ENCODE measurements at regions not wholly inside any gene's neighbourhood (a gene's known extent, or its start where the extent isn't known, plus 50 kb on each side); places are given as distances from the start of the nearest gene placed in this dataset.

DNA sequence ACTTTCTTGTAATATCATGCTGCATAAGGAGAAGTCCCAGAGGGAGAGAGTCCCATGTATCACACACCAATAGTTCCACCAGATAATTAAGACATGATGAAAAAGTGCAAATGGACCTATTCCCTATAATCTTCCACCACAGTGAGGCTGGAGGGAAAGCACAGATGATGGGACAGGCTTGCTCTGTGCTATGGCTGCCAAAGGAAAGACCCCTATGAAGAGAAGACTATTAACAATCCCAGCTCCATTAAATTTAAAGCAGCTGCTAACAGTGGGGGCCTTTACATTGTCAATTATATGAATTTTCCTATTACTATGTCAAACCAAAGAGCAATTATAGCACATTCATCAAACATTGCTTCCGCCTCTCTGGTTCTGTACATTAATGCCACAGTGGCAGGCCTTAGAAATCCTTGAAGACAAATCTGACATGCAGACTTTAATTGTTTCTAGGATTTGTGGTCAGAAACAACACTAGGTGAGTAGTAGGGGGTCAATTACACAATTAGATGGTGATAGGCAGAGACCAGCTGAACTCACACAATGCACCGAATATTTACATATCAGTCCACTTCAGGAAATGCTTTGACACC, 551.3 kb downstream of the TLE1 start:
- H3K27me3 ChIP-seq (ENCODE audit: control insufficient read depth, insufficient read depth, low read length): no peaks in the 10 kb centered on the region
- H3K4me3 ChIP-seq (ENCODE audit: low read depth, low read length): no peak overlapping the region
- H3K4me1 ChIP-seq (ENCODE audit: control insufficient read depth, insufficient read depth, low read length): no peaks in the 10 kb centered on the region; the same call in 1 of the 2 replicates
- no peak overlapping the region for H3K9ac ChIP-seq (ENCODE audit: low read length)
- no peak overlapping the region for H3K27ac ChIP-seq (ENCODE audit: low read depth, low read length)
- no peaks in the 10 kb centered on the region for H3K36me3 ChIP-seq (ENCODE audit: control insufficient read depth, insufficient read depth, low read length)
- H3K9me3 ChIP-seq (ENCODE audit: control insufficient read depth, insufficient read depth, low read depth, low read length): no peaks in the 10 kb centered on the region

DNA sequence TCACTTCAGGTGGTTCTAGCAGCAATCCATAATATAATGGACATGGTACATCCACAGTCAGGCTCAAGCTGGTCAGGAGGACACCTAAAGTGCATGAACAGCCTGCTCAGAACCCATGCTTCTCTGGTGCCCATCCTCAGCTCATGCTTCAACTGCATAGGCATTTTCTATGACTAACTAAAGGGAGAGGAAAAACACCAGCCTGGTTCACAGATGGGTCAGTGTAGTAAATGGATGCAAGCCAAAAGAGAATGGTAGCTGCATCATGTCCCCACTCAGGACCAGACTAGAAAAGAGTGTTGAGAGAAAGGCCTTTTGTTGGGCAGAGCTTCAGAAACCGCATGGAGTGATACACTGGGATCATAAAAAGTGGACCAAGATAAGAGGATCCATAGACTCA, 556.6 kb downstream of the TLE1 start:
- H3K4me3 ChIP-seq (ENCODE audit: low read depth, low read length): no peak overlapping the region
- no peak overlapping the region for H3K27ac ChIP-seq (ENCODE audit: low read depth, low read length)
- no peak overlapping the region for H3K9ac ChIP-seq (ENCODE audit: low read length)
- H3K9me3 ChIP-seq (ENCODE audit: control insufficient read depth, insufficient read depth, low read depth, low read length): no peaks in the 10 kb centered on the region
- H3K4me1 ChIP-seq (ENCODE audit: control insufficient read depth, insufficient read depth, low read length): no peaks in the 10 kb centered on the region
- H3K27me3 ChIP-seq (ENCODE audit: control insufficient read depth, insufficient read depth, low read length): no peaks in the 10 kb centered on the region
- no peaks in the 10 kb centered on the region for H3K36me3 ChIP-seq (ENCODE audit: control insufficient read depth, insufficient read depth, low read length)

DNA sequence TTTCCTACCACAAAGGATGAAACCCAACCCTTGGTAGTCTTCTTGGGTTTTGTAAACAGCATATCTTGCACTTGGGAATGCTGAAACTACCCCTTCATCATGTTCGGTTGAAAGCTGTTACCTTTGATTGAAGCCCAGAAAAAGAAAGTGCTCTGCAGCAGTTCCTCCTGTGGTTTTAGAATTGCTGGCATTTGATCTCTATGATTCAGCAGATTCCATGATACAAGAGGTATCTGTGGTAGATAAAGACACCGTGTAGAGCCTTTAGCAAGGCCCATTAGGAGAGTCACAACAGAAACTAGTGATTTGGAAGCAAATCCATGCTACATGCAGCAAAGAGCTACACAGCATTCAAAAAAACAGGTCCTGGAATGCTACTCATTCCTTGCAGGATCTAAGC, 557.0 kb downstream of the TLE1 start:
- Histone ChIP-seq H3K4me1 (ENCODE audit: control insufficient read depth, insufficient read depth, low read length) (no peaks in the 10 kb centered on the region), H3K27me3 (ENCODE audit: control insufficient read depth, insufficient read depth, low read length) (no peaks in the 10 kb centered on the region), H3K9me3 (ENCODE audit: control insufficient read depth, insufficient read depth, low read depth, low read length) (no peaks in the 10 kb centered on the region), H3K9ac (ENCODE audit: low read length) (no peak overlapping the region), H3K27ac (ENCODE audit: low read depth, low read length) (no peak overlapping the region), H3K4me3 (ENCODE audit: low read depth, low read length) (no peak overlapping the region), H3K36me3 (ENCODE audit: control insufficient read depth, insufficient read depth, low read length) (no peaks in the 10 kb centered on the region)

DNA sequence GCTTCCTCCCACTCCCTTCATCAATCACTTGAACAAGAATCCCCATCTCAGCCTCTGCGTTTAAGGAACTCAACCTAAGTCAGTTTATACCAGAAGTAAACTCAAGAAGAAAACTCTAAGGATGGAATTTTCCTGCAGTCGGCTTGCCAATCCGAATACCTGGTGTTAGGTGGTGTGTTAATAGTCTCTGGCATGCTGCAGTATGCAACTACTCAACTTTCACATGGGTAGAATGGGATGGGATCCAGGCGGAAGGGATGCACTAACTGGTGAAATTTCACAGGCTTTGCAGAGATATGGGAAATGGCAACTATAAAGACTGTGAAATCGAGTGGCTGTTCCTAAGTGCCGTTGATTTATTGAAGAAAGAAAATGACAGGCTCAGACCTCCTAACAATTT, 560.6 kb downstream of the TLE1 start:
- H3K9me3 ChIP-seq (ENCODE audit: control insufficient read depth, insufficient read depth, low read depth, low read length): no peaks in the 10 kb centered on the region
- H3K36me3 ChIP-seq (ENCODE audit: control insufficient read depth, insufficient read depth, low read length): no peaks in the 10 kb centered on the region
- no peak overlapping the region for H3K27ac ChIP-seq (ENCODE audit: low read depth, low read length)
- H3K4me3 ChIP-seq (ENCODE audit: low read depth, low read length): no peak overlapping the region
- no peaks in the 10 kb centered on the region for H3K27me3 ChIP-seq (ENCODE audit: control insufficient read depth, insufficient read depth, low read length)
- H3K4me1 ChIP-seq (ENCODE audit: control insufficient read depth, insufficient read depth, low read length): no peaks in the 10 kb centered on the region
- no peak overlapping the region for H3K9ac ChIP-seq (ENCODE audit: low read length)

DNA sequence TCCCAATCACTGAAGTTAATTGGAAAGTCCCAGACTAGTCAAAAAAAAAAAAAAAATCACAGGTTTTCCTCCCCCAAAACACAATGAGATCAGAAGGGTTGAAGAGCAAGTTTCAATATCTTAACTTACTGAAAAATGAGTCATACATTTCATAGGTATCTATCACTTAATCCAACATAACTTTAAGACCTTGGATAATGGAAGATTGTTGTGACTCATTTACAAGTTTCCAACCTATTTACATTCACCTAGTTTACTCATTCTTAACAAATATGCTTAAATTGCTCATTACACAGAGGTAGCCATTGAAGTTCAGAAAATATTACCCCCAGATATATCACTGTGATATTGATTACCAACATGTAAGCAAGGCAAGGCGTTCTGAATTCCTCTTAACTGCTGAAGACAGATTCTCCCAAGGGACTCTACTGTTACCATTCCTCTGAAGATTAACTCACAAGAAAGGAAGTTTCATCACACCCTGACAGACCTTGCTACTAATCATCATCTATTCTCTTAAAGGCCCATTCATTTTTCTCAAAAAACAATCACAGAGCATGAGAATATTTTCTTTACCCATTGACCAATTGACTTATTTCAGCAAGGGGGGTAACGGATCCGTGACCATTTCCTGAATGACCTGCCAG, 563.8 kb downstream of the TLE1 start:
- H3K27ac ChIP-seq (ENCODE audit: low read depth, low read length): no peak overlapping the region

DNA sequence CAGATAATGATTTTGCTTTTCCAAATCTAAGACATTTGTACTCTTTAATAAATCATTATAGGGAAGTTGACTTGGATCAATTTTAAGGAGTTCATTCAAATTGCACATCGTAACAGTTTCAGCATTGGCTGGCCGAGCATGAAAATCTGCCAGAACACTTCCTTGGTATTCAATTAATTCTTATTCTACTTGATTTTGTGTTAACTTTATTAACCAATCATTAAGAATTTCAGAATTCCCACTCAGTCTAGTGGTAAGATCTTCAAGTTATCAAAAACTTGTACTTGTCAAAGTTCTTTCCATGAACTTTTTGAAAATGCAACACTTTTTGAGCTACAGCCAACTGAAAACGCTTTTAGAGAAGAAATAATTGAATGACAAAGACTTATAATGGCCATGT, 565.8 kb downstream of the TLE1 start:
- Histone ChIP-seq H3K27ac (ENCODE audit: low read depth, low read length) (no peak overlapping the region), H3K36me3 (ENCODE audit: control insufficient read depth, insufficient read depth, low read length) (no peaks in the 10 kb centered on the region), H3K27me3 (ENCODE audit: control insufficient read depth, insufficient read depth, low read length) (no peaks in the 10 kb centered on the region), H3K9me3 (ENCODE audit: control insufficient read depth, insufficient read depth, low read depth, low read length) (no peaks in the 10 kb centered on the region), H3K4me1 (ENCODE audit: control insufficient read depth, insufficient read depth, low read length) (no peaks in the 10 kb centered on the region), H3K4me3 (ENCODE audit: low read depth, low read length) (no peak overlapping the region), H3K9ac (ENCODE audit: low read length) (no peak overlapping the region)

More for the DNA sequence above, 563.8 kb downstream of the TLE1 start:
- H3K9ac ChIP-seq (ENCODE audit: low read length): no peak overlapping the region
- H3K4me1 ChIP-seq (ENCODE audit: control insufficient read depth, insufficient read depth, low read length): no peaks in the 10 kb centered on the region
- H3K27me3 ChIP-seq (ENCODE audit: control insufficient read depth, insufficient read depth, low read length): no peaks in the 10 kb centered on the region
- H3K36me3 ChIP-seq (ENCODE audit: control insufficient read depth, insufficient read depth, low read length): no peaks in the 10 kb centered on the region
- H3K4me3 ChIP-seq (ENCODE audit: low read depth, low read length): no peak overlapping the region
- no peaks in the 10 kb centered on the region for H3K9me3 ChIP-seq (ENCODE audit: control insufficient read depth, insufficient read depth, low read depth, low read length)

DNA sequence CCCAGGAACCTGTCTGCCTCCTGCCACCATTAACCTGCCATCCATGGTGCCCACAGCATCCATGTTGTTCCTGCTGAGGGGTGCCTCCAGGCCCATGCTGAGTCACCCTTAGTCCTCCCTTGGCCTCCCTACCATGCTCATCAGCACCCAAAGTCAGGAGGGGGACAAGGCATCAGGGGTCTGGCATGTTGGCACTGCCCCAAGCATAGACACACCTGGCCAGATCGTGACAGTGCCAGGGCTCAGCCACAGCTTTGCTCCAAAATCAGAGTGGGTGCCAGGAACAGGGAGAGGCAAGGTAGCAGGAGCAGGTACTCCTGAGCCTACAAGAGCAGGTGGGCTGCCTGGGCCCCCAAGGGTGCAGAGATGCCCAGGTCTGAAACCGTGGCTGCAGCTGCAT, 566.6 kb downstream of the TLE1 start:
- Histone ChIP-seq H3K27me3 (ENCODE audit: control insufficient read depth, insufficient read depth, low read length) (no peaks in the 10 kb centered on the region), H3K9me3 (ENCODE audit: control insufficient read depth, insufficient read depth, low read depth, low read length) (no peaks in the 10 kb centered on the region), H3K9ac (ENCODE audit: low read length) (no peak overlapping the region), H3K36me3 (ENCODE audit: control insufficient read depth, insufficient read depth, low read length) (no peaks in the 10 kb centered on the region), H3K4me1 (ENCODE audit: control insufficient read depth, insufficient read depth, low read length) (no peaks in the 10 kb centered on the region), H3K27ac (ENCODE audit: low read depth, low read length) (no peak overlapping the region), H3K4me3 (ENCODE audit: low read depth, low read length) (no peak overlapping the region)

DNA sequence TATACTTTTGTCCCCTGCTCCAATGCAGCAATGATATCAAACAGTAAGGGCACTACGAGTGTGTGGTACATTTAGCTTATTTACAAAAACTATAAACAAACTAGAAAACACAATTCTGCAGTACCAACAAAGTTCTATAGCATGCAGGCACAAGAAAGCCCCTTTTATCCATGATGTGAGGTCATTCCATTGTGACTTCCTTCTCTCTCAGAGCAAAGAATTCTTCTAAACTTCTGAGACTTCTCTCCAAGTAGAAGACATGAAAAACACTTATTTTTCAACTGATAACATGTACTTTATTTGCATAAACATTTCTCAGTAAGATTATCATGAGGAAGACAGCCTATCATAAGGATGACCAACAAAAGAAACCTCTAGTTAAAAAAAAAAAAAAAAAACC, 569.8 kb downstream of the TLE1 start:
- no peaks in the 10 kb centered on the region for H3K9me3 ChIP-seq (ENCODE audit: control insufficient read depth, insufficient read depth, low read depth, low read length)
- no peak overlapping the region for H3K27ac ChIP-seq (ENCODE audit: low read depth, low read length)
- no peak overlapping the region for H3K9ac ChIP-seq (ENCODE audit: low read length)
- H3K4me1 ChIP-seq (ENCODE audit: control insufficient read depth, insufficient read depth, low read length): peaks cover 10% of the 10 kb centered on the region
- no peaks in the 10 kb centered on the region for H3K36me3 ChIP-seq (ENCODE audit: control insufficient read depth, insufficient read depth, low read length)
- no peaks in the 10 kb centered on the region for H3K27me3 ChIP-seq (ENCODE audit: control insufficient read depth, insufficient read depth, low read length)
- no peak overlapping the region for H3K4me3 ChIP-seq (ENCODE audit: low read depth, low read length)

DNA sequence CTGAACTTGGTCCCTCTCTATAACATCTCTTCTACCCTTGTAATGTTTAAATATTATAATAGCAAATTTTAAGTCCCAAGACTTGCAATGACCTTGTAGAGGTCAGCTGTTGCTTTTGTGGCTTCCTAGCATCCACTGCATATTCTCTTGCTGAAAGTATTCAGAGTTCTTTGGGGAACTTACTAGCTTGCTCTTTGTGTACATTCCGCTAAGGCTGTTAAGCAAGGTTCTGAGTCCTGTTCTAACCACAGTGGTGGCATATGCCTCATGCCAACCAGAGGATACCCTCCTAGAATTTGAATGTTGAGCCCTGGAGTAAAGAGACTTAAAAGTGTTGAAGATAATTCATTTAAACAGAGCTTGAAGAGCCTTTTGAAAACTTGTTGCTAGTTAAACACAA, 570.9 kb downstream of the TLE1 start:
- Histone ChIP-seq H3K4me1 (ENCODE audit: control insufficient read depth, insufficient read depth, low read length) (peaks cover 14% of the 10 kb centered on the region), H3K4me3 (ENCODE audit: low read depth, low read length) (no peak overlapping the region), H3K9me3 (ENCODE audit: control insufficient read depth, insufficient read depth, low read depth, low read length) (no peaks in the 10 kb centered on the region), H3K27me3 (ENCODE audit: control insufficient read depth, insufficient read depth, low read length) (no peaks in the 10 kb centered on the region), H3K27ac (ENCODE audit: low read depth, low read length) (no peak overlapping the region), H3K36me3 (ENCODE audit: control insufficient read depth, insufficient read depth, low read length) (no peaks in the 10 kb centered on the region), H3K9ac (ENCODE audit: low read length) (no peak overlapping the region)

DNA sequence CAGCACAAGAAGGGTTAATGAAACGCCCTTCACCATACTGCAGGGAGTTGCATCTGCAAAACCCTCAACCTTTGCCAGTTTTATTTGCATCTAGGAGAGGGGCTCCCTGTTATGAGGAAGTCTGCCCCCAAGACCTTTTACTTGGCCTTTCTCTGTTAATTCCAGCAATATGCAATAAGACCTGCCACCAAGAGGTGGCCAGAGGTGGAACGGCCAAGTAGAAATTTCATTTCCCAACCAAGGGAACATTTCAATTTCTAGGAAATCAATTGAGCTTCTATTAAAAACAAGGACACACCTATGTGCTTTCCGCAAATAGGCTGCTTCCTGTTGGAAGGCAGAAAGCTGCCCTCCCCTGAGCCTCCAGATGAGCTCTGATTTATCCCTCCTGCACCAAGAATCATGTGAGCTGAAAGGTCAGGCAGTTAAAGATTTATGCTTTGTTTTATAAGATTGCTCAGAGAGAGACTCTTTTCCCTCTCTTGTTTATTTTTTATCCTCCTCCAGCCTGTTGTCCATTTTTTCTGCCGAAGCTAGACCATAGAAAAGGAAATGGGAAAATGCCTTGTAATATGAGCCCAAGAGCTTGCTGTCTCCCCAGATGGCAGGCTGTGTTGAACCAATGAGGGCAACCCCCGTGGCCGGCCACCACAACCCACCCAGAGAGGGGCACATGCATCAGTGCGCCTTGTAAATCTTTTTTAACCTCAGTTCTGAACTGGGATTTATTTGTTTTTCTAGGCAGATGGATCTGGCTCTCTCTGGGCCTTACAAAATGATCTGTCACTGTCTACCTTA, 572.8 kb downstream of the TLE1 start:
- Histone ChIP-seq H3K27ac (ENCODE audit: low read depth, low read length) (no peak overlapping the region), H3K27me3 (ENCODE audit: control insufficient read depth, insufficient read depth, low read length) (no peaks in the 10 kb centered on the region), H3K9ac (ENCODE audit: low read length) (no peak overlapping the region), H3K4me1 (ENCODE audit: control insufficient read depth, insufficient read depth, low read length) (peaks cover 33% of the 10 kb centered on the region), H3K4me3 (ENCODE audit: low read depth, low read length) (no peak overlapping the region), H3K36me3 (ENCODE audit: control insufficient read depth, insufficient read depth, low read length) (no peaks in the 10 kb centered on the region), H3K9me3 (ENCODE audit: control insufficient read depth, insufficient read depth, low read depth, low read length) (no peaks in the 10 kb centered on the region)

DNA sequence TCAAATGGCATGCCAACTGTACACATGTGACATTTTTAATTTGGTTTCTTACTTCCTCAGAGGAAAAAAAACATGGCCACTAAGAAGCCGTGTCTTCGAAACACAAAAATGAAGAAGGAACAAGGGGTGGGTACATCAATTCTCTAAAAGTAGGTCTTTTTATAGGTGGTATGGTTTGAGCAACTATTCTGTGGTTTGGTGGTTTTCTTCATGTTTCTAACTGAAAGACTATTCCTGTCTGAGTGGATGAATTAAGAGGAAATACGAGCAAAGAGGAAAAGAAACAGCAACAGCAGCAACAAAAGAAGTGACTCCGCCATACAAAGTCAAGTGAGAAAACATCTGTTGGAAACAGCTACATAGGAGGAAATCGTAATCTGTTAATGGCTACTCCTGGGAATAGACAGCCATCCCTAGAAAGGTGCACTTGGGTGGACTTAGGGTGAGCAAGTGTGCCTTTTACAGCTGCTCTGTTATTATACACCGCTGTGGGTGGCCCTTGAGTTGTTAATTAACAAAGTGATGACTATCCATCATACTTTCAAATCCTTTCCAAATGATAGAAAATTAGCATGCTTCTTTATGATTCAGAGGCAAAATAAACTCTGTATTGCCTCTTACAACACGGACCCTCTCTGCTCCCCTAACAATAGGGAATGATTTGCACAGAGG, 575.8 kb downstream of the TLE1 start:
- H3K27me3 ChIP-seq (ENCODE audit: control insufficient read depth, insufficient read depth, low read length): no peaks in the 10 kb centered on the region
- H3K9ac ChIP-seq (ENCODE audit: low read length): no peak overlapping the region
- H3K27ac ChIP-seq (ENCODE audit: low read depth, low read length): no peak overlapping the region
- H3K36me3 ChIP-seq (ENCODE audit: control insufficient read depth, insufficient read depth, low read length): no peaks in the 10 kb centered on the region
- peaks cover 36% of the 10 kb centered on the region for H3K4me1 ChIP-seq (ENCODE audit: control insufficient read depth, insufficient read depth, low read length)
- H3K9me3 ChIP-seq (ENCODE audit: control insufficient read depth, insufficient read depth, low read depth, low read length): no peaks in the 10 kb centered on the region
- no peak overlapping the region for H3K4me3 ChIP-seq (ENCODE audit: low read depth, low read length)
